HEK293T (cell line): ENCODE measurements at regions not wholly inside any gene's neighbourhood (a gene's known extent, or its start where the extent isn't known, plus 50 kb on each side); places are given as distances from the start of the nearest gene placed in this dataset.

Experiments used
- BHLHE40 ChIP-seq: fragments of 450-650 bp; IDR thresholded peaks from 2 replicates; pipeline ENCODE4 v1.6.1; 2016; ENCODE audit warnings: mild to moderate bottlenecking, moderate library complexity, borderline replicate concordance
- ELF4 ChIP-seq: fragments of 450-650 bp; IDR thresholded peaks from 2 replicates; pipeline ENCODE4 v1.6.1; 2017; ENCODE audit warnings: antibody characterized with exemption
- FOXK2 ChIP-seq: fragments of 450-650 bp; IDR thresholded peaks from 2 replicates; pipeline ENCODE4 v1.6.1; 2016; ENCODE audit warnings: mild to moderate bottlenecking
- NFRKB ChIP-seq: fragments of 450-650 bp; IDR thresholded peaks from 2 replicates; pipeline ENCODE4 v1.6.1; 2016; ENCODE audit warnings: mild to moderate bottlenecking, moderate library complexity

DNA sequence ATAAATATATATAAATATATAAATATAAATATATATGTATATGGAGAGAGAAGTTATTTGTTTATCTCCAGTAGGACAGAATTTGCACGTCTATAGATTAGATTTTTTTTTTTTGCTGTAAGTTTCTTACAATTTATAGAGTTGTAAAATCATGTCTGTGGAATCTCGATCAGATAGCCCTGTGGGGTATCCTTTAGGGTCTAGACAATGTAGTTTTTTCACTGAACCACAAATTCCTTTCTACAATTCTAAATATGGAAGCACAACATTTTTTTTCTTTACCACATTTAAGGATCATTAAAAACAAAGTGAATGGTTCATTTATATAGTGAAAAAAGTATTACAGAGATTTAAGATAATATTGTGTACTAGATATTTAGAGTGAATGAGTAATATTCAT is 384.2 kb upstream of the ZNF608 start:
- TF ChIP-seq BHLHE40 (no peak), NFRKB (no peak), FOXK2 (no peak), ELF4 (no peak)
